HL-60 (cell line): ENCODE measurements at regions not wholly inside any gene's neighbourhood (a gene's known extent, or its start where the extent isn't known, plus 50 kb on each side); places are given as distances from the start of the nearest gene placed in this dataset.

Experiments
- DNase-seq, 2 experiments: peaks; one replicate each; pipeline ENCODE4 v3.0.0-alpha.2; 2010 to 2020; ENCODE audit warnings: low read depth in 1 of 2, low spot score in 1 of 2
- H3K27ac ChIP-seq: fragments of 250-450 bp; sonication (Bioruptor Pico); replicated peaks from 2 replicates; pipeline ENCODE4 v1.5.1; 2020; ENCODE audit warnings: mild to moderate bottlenecking, moderate library complexity
- H3K27me3 ChIP-seq: fragments of 250-450 bp; sonication (Bioruptor Pico); 2 replicates; pipeline ENCODE4 v1.5.1; 2021; ENCODE audit warnings: mild to moderate bottlenecking, moderate library complexity; ENCODE audit not compliant: insufficient read depth, poor library complexity, severe bottlenecking
- H3K4me3 ChIP-seq: replicated peaks from 2 replicates; pipeline ENCODE4 v1.5.1; 2011; ENCODE audit warnings: mild to moderate bottlenecking, control low read depth, low read length; ENCODE audit not compliant: insufficient read depth
- CTCF ChIP-seq: IDR thresholded peaks from one replicate; pipeline ENCODE4 v1.5.1; 2011; ENCODE audit warnings: low read length, control low read depth, inconsistent platforms; ENCODE audit not compliant: insufficient read depth
- GABPA ChIP-seq: IDR thresholded peaks from 2 replicates; pipeline ENCODE4 v1.6.1; 2012; ENCODE audit warnings: low read depth
- POLR2AphosphoS5 ChIP-seq: IDR thresholded peaks from 2 replicates; pipeline ENCODE4 v1.6.1; 2012; ENCODE audit warnings: low read depth
- REST ChIP-seq: IDR thresholded peaks from 2 replicates; pipeline ENCODE4 v1.6.1; 2012; ENCODE audit warnings: low read depth; ENCODE audit not compliant: insufficient replicate concordance
- SPI1 ChIP-seq: IDR thresholded peaks from 2 replicates; pipeline ENCODE4 v1.6.1; 2012; ENCODE audit warnings: low read depth, mild to moderate bottlenecking, borderline replicate concordance

- H3K4me3 ChIP-seq: no peak overlapping the region
- DNase-seq: no peak
- TF ChIP-seq GABPA (no peak), CTCF (no peak), REST (no peak), POLR2AphosphoS5 (no peak), SPI1 (no peak)
- no peaks in the 10 kb centered on the region for H3K27me3 ChIP-seq
- H3K27ac ChIP-seq: no peak overlapping the region
Measured at GRCh38 chr20:56762829-56763228, 133.7 kb downstream of the TFAP2C start.

GRCh38 chr20:56764671-56765070, 135.6 kb downstream of the TFAP2C start:
- no peak overlapping the region for H3K4me3 ChIP-seq
- no peak overlapping the region for H3K27ac ChIP-seq
- TF ChIP-seq REST (no peak), POLR2AphosphoS5 (no peak), SPI1 (no peak)

GRCh38 chr20:56765172-56766073, 136.3 kb downstream of the TFAP2C start:
- no peak overlapping the region for H3K4me3 ChIP-seq
- no peak for DNase-seq
- no peaks in the 10 kb centered on the region for H3K27me3 ChIP-seq
- no peak overlapping the region for H3K27ac ChIP-seq
- no peak for TF ChIP-seq GABPA
- no peak for TF ChIP-seq POLR2AphosphoS5
- TF ChIP-seq REST: no peak
- no peak for TF ChIP-seq SPI1
- TF ChIP-seq CTCF: no peak

More at GRCh38 chr20:56764671-56765070, 135.6 kb downstream of the TFAP2C start:
- H3K27me3 ChIP-seq: no peaks in the 10 kb centered on the region
- no peak for DNase-seq
